ENCODE measurements at regions not wholly inside any gene's neighbourhood (a gene's known extent, or its start where the extent isn't known, plus 50 kb on each side); places are given as distances from the start of the nearest gene placed in this dataset.

- no peak for TF ChIP-seq CTCF (conservative IDR thresholded peaks at IDR 0.05; ENCODE audit: low read length)
- no peak for TF ChIP-seq EZH2phosphoT487 (IDR thresholded peaks at IDR 0.05; ENCODE audit: borderline replicate concordance)
- no peak overlapping the region for H3K4me2 ChIP-seq (ENCODE audit: low read depth, low read length, poor library complexity, severe bottlenecking)
Measured at GRCh38 chr3:481111-481510, 284.5 kb downstream of the CHL1 start.

GRCh38 chr3:481680-482079, 285.1 kb downstream of the CHL1 start:
- peaks cover 2% of the 10 kb centered on the region; the same call in 1 of the 2 replicates for H3K9me3 ChIP-seq (ENCODE audit: insufficient read depth, low read depth, low read length)
- no peaks in the 10 kb centered on the region for H3K4me1 ChIP-seq (ENCODE audit: insufficient read depth, low read length, poor library complexity, severe bottlenecking)
- no peaks in the 10 kb centered on the region for H3K9me2 ChIP-seq (replicated peaks; ENCODE audit: low read depth, low read length)
- H3K4me3 ChIP-seq (ENCODE audit: low read length, poor library complexity, severe bottlenecking), result no peak overlapping the region
- H3K36me3 ChIP-seq (ENCODE audit: insufficient read depth, low read length), result no peaks in the 10 kb centered on the region
- no peak overlapping the region for H2AFZ ChIP-seq (ENCODE audit: low read length)
- no peaks in the 10 kb centered on the region for H3K27me3 ChIP-seq (ENCODE audit: insufficient read depth, low read length, poor library complexity, severe bottlenecking)
- no peaks in the 10 kb centered on the region for H4K20me1 ChIP-seq (ENCODE audit: insufficient read depth, low read length, poor library complexity, severe bottlenecking)
- H3K9ac ChIP-seq (ENCODE audit: low read depth, low read length, poor library complexity, severe bottlenecking), result no peak overlapping the region
- peak; percentile 45 for TF ChIP-seq CTCF (conservative IDR thresholded peaks at IDR 0.05; ENCODE audit: low read length)
- no peak for TF ChIP-seq EZH2phosphoT487 (IDR thresholded peaks at IDR 0.05; ENCODE audit: borderline replicate concordance)
- no peak overlapping the region for H3K4me2 ChIP-seq (ENCODE audit: low read depth, low read length, poor library complexity, severe bottlenecking)
- H3K79me2 ChIP-seq (ENCODE audit: insufficient read depth, low read length), result no peaks in the 10 kb centered on the region
- no peaks in the 10 kb centered on the region for H3F3A ChIP-seq (ENCODE audit: low read depth)

More at GRCh38 chr3:481111-481510, 284.5 kb downstream of the CHL1 start:
- H3K4me3 ChIP-seq (ENCODE audit: low read length, poor library complexity, severe bottlenecking), result no peak overlapping the region
- H3K4me1 ChIP-seq (ENCODE audit: insufficient read depth, low read length, poor library complexity, severe bottlenecking), result no peaks in the 10 kb centered on the region
- H3K27me3 ChIP-seq (ENCODE audit: insufficient read depth, low read length, poor library complexity, severe bottlenecking), result no peaks in the 10 kb centered on the region
- no peaks in the 10 kb centered on the region for H3K79me2 ChIP-seq (ENCODE audit: insufficient read depth, low read length)
- H3K36me3 ChIP-seq (ENCODE audit: insufficient read depth, low read length), result no peaks in the 10 kb centered on the region
- peaks cover 6% of the 10 kb centered on the region; the same call in 1 of the 2 replicates for H3K9me3 ChIP-seq (ENCODE audit: insufficient read depth, low read depth, low read length)
- no peaks in the 10 kb centered on the region for H4K20me1 ChIP-seq (ENCODE audit: insufficient read depth, low read length, poor library complexity, severe bottlenecking)
- no peaks in the 10 kb centered on the region for H3K9me2 ChIP-seq (replicated peaks; ENCODE audit: low read depth, low read length)
- no peaks in the 10 kb centered on the region for H3F3A ChIP-seq (ENCODE audit: low read depth)
- H3K9ac ChIP-seq (ENCODE audit: low read depth, low read length, poor library complexity, severe bottlenecking), result no peak overlapping the region
- H2AFZ ChIP-seq (ENCODE audit: low read length), result no peak overlapping the region

GRCh38 chr3:482479-482878, 285.9 kb downstream of the CHL1 start:
- Histone ChIP-seq H3K9ac (ENCODE audit: low read depth, low read length, poor library complexity, severe bottlenecking) (no peak overlapping the region), H3K9me2 (replicated peaks; ENCODE audit: low read depth, low read length) (no peaks in the 10 kb centered on the region), H3F3A (ENCODE audit: low read depth) (no peaks in the 10 kb centered on the region), H2AFZ (ENCODE audit: low read length) (no peak overlapping the region), H3K4me3 (ENCODE audit: low read length, poor library complexity, severe bottlenecking) (no peak overlapping the region), H3K79me2 (ENCODE audit: insufficient read depth, low read length) (no peaks in the 10 kb centered on the region), H4K20me1 (ENCODE audit: insufficient read depth, low read length, poor library complexity, severe bottlenecking) (no peaks in the 10 kb centered on the region), H3K36me3 (ENCODE audit: insufficient read depth, low read length) (no peaks in the 10 kb centered on the region), H3K27me3 (ENCODE audit: insufficient read depth, low read length, poor library complexity, severe bottlenecking) (no peaks in the 10 kb centered on the region), H3K4me1 (ENCODE audit: insufficient read depth, low read length, poor library complexity, severe bottlenecking) (no peaks in the 10 kb centered on the region), H3K4me2 (ENCODE audit: low read depth, low read length, poor library complexity, severe bottlenecking) (no peak overlapping the region), H3K9me3 (ENCODE audit: insufficient read depth, low read depth, low read length) (peaks cover 2% of the 10 kb centered on the region; the same call in 1 of the 2 replicates)
- no peak for TF ChIP-seq CTCF (conservative IDR thresholded peaks at IDR 0.05; ENCODE audit: low read length)
- no peak for TF ChIP-seq EZH2phosphoT487 (IDR thresholded peaks at IDR 0.05; ENCODE audit: borderline replicate concordance)

Data from Loucy (cell line).